A673 (cell line): ENCODE measurements at regions not wholly inside any gene's neighbourhood (a gene's known extent, or its start where the extent isn't known, plus 50 kb on each side); places are given as distances from the start of the nearest gene placed in this dataset.

Experiments
- EZH2 ChIP-seq: fragments of 200-600 bp; sonication (generic); IDR thresholded peaks from 2 replicates; pipeline ENCODE4 v1.6.1; 2017; ENCODE audit warnings: borderline replicate concordance, low read depth, mild to moderate bottlenecking, mixed read lengths, antibody characterized with exemption, low read length; ENCODE audit not compliant: poor library complexity, severe bottlenecking
- TF ChIP-seq, protein P1 (sequence below): fragments of 300-800, 200-600 bp; sonication (generic); conservative IDR thresholded peaks from 2 replicates; pipeline ENCODE4 v1.5.1; 2017; ENCODE audit warnings: low read depth, mild to moderate bottlenecking, antibody characterized with exemption, low read length, moderate library complexity, mixed read lengths

DNA sequence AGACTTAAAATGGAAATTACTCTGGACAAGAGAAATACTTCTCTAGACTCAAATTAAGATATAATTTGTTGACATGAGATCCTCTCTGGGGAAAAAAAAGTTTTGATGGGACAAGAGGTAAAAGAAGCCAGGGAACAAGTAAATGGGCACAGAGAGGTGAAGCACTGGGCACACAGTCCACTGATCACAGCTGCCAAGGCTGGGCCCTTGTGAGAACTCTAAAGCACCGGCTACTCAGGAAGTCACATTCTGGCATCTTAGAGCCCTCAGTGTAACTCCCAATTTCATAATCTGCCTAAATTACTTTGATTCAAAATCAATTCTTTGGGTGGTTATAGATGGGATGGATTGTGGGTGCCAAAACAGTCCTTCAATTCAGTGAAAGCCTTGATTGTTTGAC is 123.2 kb upstream of the CACNA2D1 start:
- no peak for TF ChIP-seq EZH2
- TF ChIP-seq, protein P1, sequence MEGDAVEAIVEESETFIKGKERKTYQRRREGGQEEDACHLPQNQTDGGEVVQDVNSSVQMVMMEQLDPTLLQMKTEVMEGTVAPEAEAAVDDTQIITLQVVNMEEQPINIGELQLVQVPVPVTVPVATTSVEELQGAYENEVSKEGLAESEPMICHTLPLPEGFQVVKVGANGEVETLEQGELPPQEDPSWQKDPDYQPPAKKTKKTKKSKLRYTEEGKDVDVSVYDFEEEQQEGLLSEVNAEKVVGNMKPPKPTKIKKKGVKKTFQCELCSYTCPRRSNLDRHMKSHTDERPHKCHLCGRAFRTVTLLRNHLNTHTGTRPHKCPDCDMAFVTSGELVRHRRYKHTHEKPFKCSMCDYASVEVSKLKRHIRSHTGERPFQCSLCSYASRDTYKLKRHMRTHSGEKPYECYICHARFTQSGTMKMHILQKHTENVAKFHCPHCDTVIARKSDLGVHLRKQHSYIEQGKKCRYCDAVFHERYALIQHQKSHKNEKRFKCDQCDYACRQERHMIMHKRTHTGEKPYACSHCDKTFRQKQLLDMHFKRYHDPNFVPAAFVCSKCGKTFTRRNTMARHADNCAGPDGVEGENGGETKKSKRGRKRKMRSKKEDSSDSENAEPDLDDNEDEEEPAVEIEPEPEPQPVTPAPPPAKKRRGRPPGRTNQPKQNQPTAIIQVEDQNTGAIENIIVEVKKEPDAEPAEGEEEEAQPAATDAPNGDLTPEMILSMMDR, result no peak
